Activated CD4-positive, alpha-beta T cell treated with anti-CD3 and anti-CD28 coated beads, Interleukin-2, amount 10 ng/mL, durations not matched to agents 7 days and 5 days (primary cell): ENCODE measurements at regions not wholly inside any gene's neighbourhood (a gene's known extent, or its start where the extent isn't known, plus 50 kb on each side); places are given as distances from the start of the nearest gene placed in this dataset.

Experiments used
- CTCF ChIA-PET: fragments of 350-600 bp; sonication (Branson Sonifier 250); formaldehyde crosslinking; loops from one replicate; lab custom pipeline; 2021; ENCODE audit warnings: antibody characterized with exemption; lab: Charles Lee
- POLR2A ChIA-PET: fragments of 350-600 bp; sonication (Branson Sonifier 250); formaldehyde crosslinking; loops from one replicate; lab custom pipeline; 2021; ENCODE audit warnings: antibody characterized with exemption; lab: Charles Lee
- DNase-seq: peaks from one replicate; pipeline ENCODE4 v3.0.0-alpha.2; 2020
- H3K27ac Mint-ChIP-seq: one replicate; pipeline ENCODE4 v1.8.0; 2021; ENCODE audit warnings: mild to moderate bottlenecking, moderate library complexity, mixed read lengths
- H3K27me3 Mint-ChIP-seq: one replicate; pipeline ENCODE4 v1.8.0; 2021; ENCODE audit warnings: mixed read lengths
- H3K36me3 Mint-ChIP-seq: one replicate; pipeline ENCODE4 v1.8.0; 2021; ENCODE audit warnings: low read depth, mixed read lengths
- H3K4me1 Mint-ChIP-seq: one replicate; pipeline ENCODE4 v1.8.0; 2021; ENCODE audit warnings: mixed read lengths
- H3K4me3 Mint-ChIP-seq: one replicate; pipeline ENCODE4 v1.8.0; 2021; ENCODE audit warnings: mild to moderate bottlenecking, moderate library complexity, mixed read lengths
- H3K9me3 Mint-ChIP-seq: one replicate; pipeline ENCODE4 v1.8.0; 2021; ENCODE audit warnings: mixed read lengths

- Mint-ChIP-seq H3K27ac (no peak overlapping the region), H3K4me3 (no peak overlapping the region), H3K36me3 (no peaks in the 10 kb centered on the region), H3K9me3 (no peaks in the 10 kb centered on the region), H3K4me1 (peaks cover 20% of the 10 kb centered on the region), H3K27me3 (no peaks in the 10 kb centered on the region)
- ChIA-PET CTCF (interaction anchor here (0.8 to 1.4 kb wide), 2 partner anchors 11 to 23 kb away, joined by 3 read pairs; no protein-coding TSS in a partner anchor), POLR2A (no interaction called here)
- no peak for DNase-seq
These were observed 276.4 kb downstream of the VRK1 start for GRCh38 chr14:97073622-97074021.

GRCh38 chr14:97074456-97074855, 277.3 kb downstream of the VRK1 start:
- H3K4me1 Mint-ChIP-seq: peaks cover 20% of the 10 kb centered on the region
- no peak overlapping the region for H3K27ac Mint-ChIP-seq
- H3K9me3 Mint-ChIP-seq: no peaks in the 10 kb centered on the region
- H3K27me3 Mint-ChIP-seq: no peaks in the 10 kb centered on the region
- H3K36me3 Mint-ChIP-seq: no peaks in the 10 kb centered on the region
- no peak for DNase-seq
- ChIA-PET POLR2A (no interaction called here), CTCF (interaction anchor here (1.5 kb wide), 1 partner anchor 44 kb away, joined by 3 read pairs; no protein-coding TSS in a partner anchor)
- H3K4me3 Mint-ChIP-seq: no peak overlapping the region

GRCh38 chr14:97074856-97075255, 277.7 kb downstream of the VRK1 start:
- Mint-ChIP-seq H3K9me3 (no peaks in the 10 kb centered on the region), H3K4me1 (peaks cover 20% of the 10 kb centered on the region), H3K27ac (no peak overlapping the region), H3K36me3 (no peaks in the 10 kb centered on the region), H3K4me3 (no peak overlapping the region), H3K27me3 (no peaks in the 10 kb centered on the region)
- CTCF ChIA-PET: interaction anchor here (1.5 kb wide), 1 partner anchor 43 kb away, joined by 3 read pairs; no protein-coding TSS in a partner anchor
- DNase-seq: no peak
- POLR2A ChIA-PET: no interaction called here

GRCh38 chr14:97077253-97077653, 280.1 kb downstream of the VRK1 start:
- no peak overlapping the region for H3K27ac Mint-ChIP-seq
- no peak for DNase-seq
- H3K4me1 Mint-ChIP-seq: peaks cover 20% of the 10 kb centered on the region
- POLR2A ChIA-PET: no interaction called here
- H3K9me3 Mint-ChIP-seq: peaks cover 3% of the 10 kb centered on the region
- CTCF ChIA-PET: interaction anchor here (1.0 to 1.4 kb wide), 2 partner anchors 9 to 43 kb away, joined by 3 read pairs; no protein-coding TSS in a partner anchor
- no peaks in the 10 kb centered on the region for H3K27me3 Mint-ChIP-seq
- H3K36me3 Mint-ChIP-seq: no peaks in the 10 kb centered on the region
- no peak overlapping the region for H3K4me3 Mint-ChIP-seq

- no peaks in the 10 kb centered on the region for H3K36me3 Mint-ChIP-seq
- no peaks in the 10 kb centered on the region for H3K27me3 Mint-ChIP-seq
- DNase-seq: no peak
- no peak overlapping the region for H3K27ac Mint-ChIP-seq
- no peak overlapping the region for H3K4me3 Mint-ChIP-seq
- CTCF ChIA-PET: interaction anchor here (1.0 to 1.4 kb wide), 2 partner anchors 9 to 43 kb away, joined by 3 read pairs; no protein-coding TSS in a partner anchor
- peaks cover 20% of the 10 kb centered on the region for H3K4me1 Mint-ChIP-seq
- POLR2A ChIA-PET: no interaction called here
- peaks cover 3% of the 10 kb centered on the region for H3K9me3 Mint-ChIP-seq
These were observed 280.5 kb downstream of the VRK1 start for GRCh38 chr14:97077687-97078086.

GRCh38 chr14:97080991-97081390, 283.8 kb downstream of the VRK1 start:
- CTCF ChIA-PET: interaction anchor here (1.1 kb wide), 1 partner anchor 13 kb away, joined by 3 read pairs; no protein-coding TSS in a partner anchor
- no peak overlapping the region for H3K27ac Mint-ChIP-seq

GRCh38 chr14:97095269-97095668, 298.1 kb downstream of the VRK1 start:
- POLR2A ChIA-PET: no interaction called here
- Mint-ChIP-seq H3K36me3 (no peaks in the 10 kb centered on the region), H3K4me1 (no peaks in the 10 kb centered on the region), H3K4me3 (no peak overlapping the region), H3K27me3 (peaks cover 5% of the 10 kb centered on the region), H3K9me3 (no peaks in the 10 kb centered on the region), H3K27ac (no peak overlapping the region)
- CTCF ChIA-PET: interaction anchor here (0.6 to 0.7 kb wide), 2 partner anchors 65 to 68 kb away, joined by 3 to 4 read pairs; no protein-coding TSS in a partner anchor
- no peak for DNase-seq

More at GRCh38 chr14:97080991-97081390, 283.8 kb downstream of the VRK1 start:
- Mint-ChIP-seq H3K36me3 (no peaks in the 10 kb centered on the region), H3K27me3 (no peaks in the 10 kb centered on the region), H3K9me3 (peaks cover 12% of the 10 kb centered on the region), H3K4me3 (no peak overlapping the region), H3K4me1 (peaks cover 18% of the 10 kb centered on the region)
- POLR2A ChIA-PET: no interaction called here
- no peak for DNase-seq

GRCh38 chr14:97097296-97097695, 300.1 kb downstream of the VRK1 start:
- Mint-ChIP-seq H3K36me3 (no peaks in the 10 kb centered on the region), H3K4me1 (no peaks in the 10 kb centered on the region), H3K27ac (no peak overlapping the region), H3K9me3 (no peaks in the 10 kb centered on the region), H3K27me3 (peaks cover 5% of the 10 kb centered on the region), H3K4me3 (no peak overlapping the region)
- no peak for DNase-seq
- ChIA-PET POLR2A (no interaction called here), CTCF (interaction anchor here (0.6 to 1.2 kb wide), 4 partner anchors 12 to 221 kb away, joined by 3 to 4 read pairs (median 3); no protein-coding TSS in a partner anchor)

- H3K36me3 Mint-ChIP-seq: no peaks in the 10 kb centered on the region
- ChIA-PET CTCF (interaction anchor here (0.5 to 1.6 kb wide), 4 partner anchors 11 to 1383 kb away, joined by 3 to 4 read pairs (median 3); no protein-coding TSS in a partner anchor), POLR2A (no interaction called here)
- DNase-seq: no peak
- no peaks in the 10 kb centered on the region for H3K9me3 Mint-ChIP-seq
- no peak overlapping the region for H3K4me3 Mint-ChIP-seq
- no peak overlapping the region for H3K27ac Mint-ChIP-seq
- peaks cover 15% of the 10 kb centered on the region for H3K27me3 Mint-ChIP-seq
- no peaks in the 10 kb centered on the region for H3K4me1 Mint-ChIP-seq
These were observed 303.1 kb downstream of the VRK1 start for GRCh38 chr14:97100306-97100705.

GRCh38 chr14:97101561-97101960, 304.4 kb downstream of the VRK1 start:
- peaks cover 3% of the 10 kb centered on the region for H3K4me1 Mint-ChIP-seq
- no peak for DNase-seq
- peaks cover 15% of the 10 kb centered on the region for H3K27me3 Mint-ChIP-seq
- H3K27ac Mint-ChIP-seq: no peak overlapping the region
- ChIA-PET POLR2A (no interaction called here), CTCF (no interaction called here)
- H3K9me3 Mint-ChIP-seq: no peaks in the 10 kb centered on the region
- no peak overlapping the region for H3K4me3 Mint-ChIP-seq
- no peaks in the 10 kb centered on the region for H3K36me3 Mint-ChIP-seq

- Mint-ChIP-seq H3K4me3 (no peak overlapping the region), H3K4me1 (peaks cover 3% of the 10 kb centered on the region), H3K27me3 (peaks cover 10% of the 10 kb centered on the region), H3K9me3 (peaks cover 9% of the 10 kb centered on the region), H3K36me3 (no peaks in the 10 kb centered on the region), H3K27ac (no peak overlapping the region)
- CTCF ChIA-PET: interaction anchor here (0.6 kb wide), 1 partner anchor 21 kb away, joined by 3 read pairs; no protein-coding TSS in a partner anchor
- DNase-seq: no peak
- POLR2A ChIA-PET: no interaction called here
These were observed 306.8 kb downstream of the VRK1 start for GRCh38 chr14:97104029-97104428.

- Mint-ChIP-seq H3K36me3 (peaks cover 3% of the 10 kb centered on the region), H3K27ac (no peak overlapping the region), H3K9me3 (peaks cover 14% of the 10 kb centered on the region), H3K27me3 (peaks cover 10% of the 10 kb centered on the region), H3K4me3 (no peak overlapping the region), H3K4me1 (peaks cover 3% of the 10 kb centered on the region)
- CTCF ChIA-PET: no interaction called here
- POLR2A ChIA-PET: no interaction called here
- DNase-seq: no peak
These were observed 309.0 kb downstream of the VRK1 start for GRCh38 chr14:97106166-97106565.

- H3K27me3 Mint-ChIP-seq: peaks cover 10% of the 10 kb centered on the region
- H3K4me3 Mint-ChIP-seq: no peak overlapping the region
- H3K36me3 Mint-ChIP-seq: peaks cover 3% of the 10 kb centered on the region
- ChIA-PET CTCF (no interaction called here), POLR2A (no interaction called here)
- DNase-seq: no peak
- peaks cover 14% of the 10 kb centered on the region for H3K9me3 Mint-ChIP-seq
- H3K4me1 Mint-ChIP-seq: peaks cover 3% of the 10 kb centered on the region
- H3K27ac Mint-ChIP-seq: no peak overlapping the region
These were observed 309.4 kb downstream of the VRK1 start for GRCh38 chr14:97106609-97107008.
